Ascending aorta (tissue), 2 donors: ENCODE measurements at regions not wholly inside any gene's neighbourhood (a gene's known extent, or its start where the extent isn't known, plus 50 kb on each side); places are given as distances from the start of the nearest gene placed in this dataset.

Experiments used
- DNase-seq, 2 donors: peaks; one replicate each; pipeline ENCODE4 v3.0.0-alpha.2; 2019; ENCODE audit warnings: low spot score in 2 of 2
- H3K27ac ChIP-seq, 2 donors: fragments of 200-600 bp; sonication (generic); one replicate each; pipeline ENCODE4 v1.5.1; 2016 to 2017; ENCODE audit warnings: mild to moderate bottlenecking in 1 of 2
- H3K27me3 ChIP-seq: fragments of 200-600 bp; sonication (generic); one replicate; pipeline ENCODE4 v1.5.1; 2017
- H3K36me3 ChIP-seq, 2 donors: fragments of 200-600 bp; sonication (generic); one replicate each; pipeline ENCODE4 v1.5.1; 2016
- H3K4me1 ChIP-seq, 2 donors: fragments of 200-600 bp; sonication (generic); one replicate each; pipeline ENCODE4 v1.5.1; 2016 to 2017; ENCODE audit warnings: mild to moderate bottlenecking in 1 of 2
- H3K4me3 ChIP-seq, 2 donors: fragments of 200-600 bp; sonication (generic); one replicate each; pipeline ENCODE4 v1.5.1; 2016 to 2017; ENCODE audit warnings: mild to moderate bottlenecking in 1 of 2
- H3K9me3 ChIP-seq, 2 donors: fragments of 200-600 bp; sonication (generic); one replicate each; pipeline ENCODE4 v1.5.1; 2016
- CTCF ChIP-seq, 3 experiments: fragments of 200-600 bp in 2 of 3; fragments of 450-650 bp in 1 of 3; sonication (generic) in 2 of 3; IDR thresholded peaks; one replicate each; pipeline ENCODE4 v1.5.1; 2016 to 2019; ENCODE audit warnings: antibody characterized with exemption in 3 of 3, mild to moderate bottlenecking in 1 of 3, moderate library complexity in 1 of 3
- intact Hi-C: fragments of 100-400 bp; cut with DNase I; formaldehyde crosslinking; loops from one replicate; pipeline ENCODE4 v1.15.1; 2023

- H3K36me3 ChIP-seq = no peaks in the 10 kb centered on the region
- no peaks in the 10 kb centered on the region for H3K27me3 ChIP-seq
- no peaks in the 10 kb centered on the region for H3K9me3 ChIP-seq
- H3K4me1 ChIP-seq = no peaks in the 10 kb centered on the region
- TF ChIP-seq CTCF (IDR thresholded peaks at IDR 0.05) = no peak
- no peak overlapping the region for H3K27ac ChIP-seq
- intact Hi-C loops = no loop called here
- H3K4me3 ChIP-seq = no peak overlapping the region
- DNase-seq = no peak
Measured at GRCh38 chr16:6146356-6146755, 1048.8 kb upstream of the EEF2KMT start.

GRCh38 chr16:6144463-6144862, 1046.9 kb upstream of the EEF2KMT start:
- no peak for DNase-seq
- no peak for TF ChIP-seq CTCF (IDR thresholded peaks at IDR 0.05)
- no peak overlapping the region for H3K4me3 ChIP-seq
- no peaks in the 10 kb centered on the region for H3K27me3 ChIP-seq
- intact Hi-C loops = no loop called here
- no peaks in the 10 kb centered on the region for H3K9me3 ChIP-seq
- no peak overlapping the region for H3K27ac ChIP-seq
- H3K36me3 ChIP-seq = no peaks in the 10 kb centered on the region
- H3K4me1 ChIP-seq = no peaks in the 10 kb centered on the region

GRCh38 chr16:6143020-6143419, 1045.4 kb upstream of the EEF2KMT start:
- Histone ChIP-seq H3K27ac (no peak overlapping the region), H3K27me3 (no peaks in the 10 kb centered on the region), H3K4me3 (no peak overlapping the region), H3K9me3 (no peaks in the 10 kb centered on the region), H3K4me1 (no peaks in the 10 kb centered on the region), H3K36me3 (no peaks in the 10 kb centered on the region)
- intact Hi-C loops = no loop called here
- no peak for DNase-seq
- TF ChIP-seq CTCF (IDR thresholded peaks at IDR 0.05) = no peak

- Histone ChIP-seq H3K4me3 (no peak overlapping the region), H3K27me3 (no peaks in the 10 kb centered on the region), H3K9me3 (no peaks in the 10 kb centered on the region), H3K4me1 (no peaks in the 10 kb centered on the region), H3K27ac (no peak overlapping the region), H3K36me3 (no peaks in the 10 kb centered on the region)
- TF ChIP-seq CTCF (IDR thresholded peaks at IDR 0.05) = no peak
- no peak for DNase-seq
- intact Hi-C loops = no loop called here
Measured at GRCh38 chr16:6133009-6133557, 1035.5 kb upstream of the EEF2KMT start.

GRCh38 chr16:6132121-6132520, 1034.5 kb upstream of the EEF2KMT start:
- Histone ChIP-seq H3K4me1 (no peaks in the 10 kb centered on the region), H3K9me3 (no peaks in the 10 kb centered on the region), H3K4me3 (no peak overlapping the region), H3K27ac (no peak overlapping the region), H3K27me3 (no peaks in the 10 kb centered on the region), H3K36me3 (no peaks in the 10 kb centered on the region)
- intact Hi-C loops = no loop called here
- DNase-seq = no peak
- no peak for TF ChIP-seq CTCF (IDR thresholded peaks at IDR 0.05)

GRCh38 chr16:6131526-6132050, 1034.0 kb upstream of the EEF2KMT start:
- intact Hi-C loops = no loop called here
- H3K4me1 ChIP-seq = no peaks in the 10 kb centered on the region
- DNase-seq = no peak
- H3K27ac ChIP-seq = no peak overlapping the region
- H3K9me3 ChIP-seq = no peaks in the 10 kb centered on the region
- no peak for TF ChIP-seq CTCF (IDR thresholded peaks at IDR 0.05)
- no peaks in the 10 kb centered on the region for H3K27me3 ChIP-seq
- no peak overlapping the region for H3K4me3 ChIP-seq
- no peaks in the 10 kb centered on the region for H3K36me3 ChIP-seq
